Smooth muscle cell (in vitro differentiated cells): ENCODE measurements at regions not wholly inside any gene's neighbourhood (a gene's known extent, or its start where the extent isn't known, plus 50 kb on each side); places are given as distances from the start of the nearest gene placed in this dataset.

Experiments used
- DNase-seq: peaks from one replicate; lab custom pipeline; 2025; ENCODE audit not compliant: unreplicated experiment; lab: John Stamatoyannopoulos, UW
- H2AFZ ChIP-seq: fragments of 200-600 bp; sonication (generic); 2 replicates; pipeline ENCODE4 v1.6.0; 2016; ENCODE audit warnings: antibody characterized with exemption, low read depth, mild to moderate bottlenecking
- H3F3A ChIP-seq: fragments of 200-600 bp; sonication (generic); 2 replicates; pipeline ENCODE4 v1.6.0; 2017; ENCODE audit warnings: antibody characterized with exemption, low read depth
- H3K27ac ChIP-seq: fragments of 200-600 bp; sonication (generic); 2 replicates; pipeline ENCODE4 v1.5.1; 2016; ENCODE audit warnings: low read depth, mild to moderate bottlenecking
- H3K27me3 ChIP-seq: fragments of 200-600 bp; sonication (generic); 2 replicates; pipeline ENCODE4 v1.6.1; 2016; ENCODE audit warnings: low read depth, mild to moderate bottlenecking
- H3K36me3 ChIP-seq: fragments of 200-600 bp; sonication (generic); 2 replicates; pipeline ENCODE4 v1.5.1; 2016; ENCODE audit warnings: low read depth
- H3K4me1 ChIP-seq: fragments of 200-600 bp; sonication (generic); 2 replicates; pipeline ENCODE4 v1.5.1; 2016; ENCODE audit warnings: low read depth
- H3K4me2 ChIP-seq: fragments of 200-600 bp; sonication (generic); 2 replicates; pipeline ENCODE4 v1.6.0; 2016; ENCODE audit warnings: mild to moderate bottlenecking
- H3K4me3 ChIP-seq: fragments of 200-600 bp; sonication (generic); 2 replicates; pipeline ENCODE4 v1.5.1; 2016; ENCODE audit warnings: mild to moderate bottlenecking
- H3K79me2 ChIP-seq: fragments of 200-600 bp; sonication (generic); 2 replicates; pipeline ENCODE4 v1.6.0; 2016; ENCODE audit warnings: low read depth, mild to moderate bottlenecking
- H3K9ac ChIP-seq: fragments of 200-600 bp; sonication (generic); 2 replicates; pipeline ENCODE4 v1.6.0; 2016; ENCODE audit warnings: low read depth
- H3K9me3 ChIP-seq: fragments of 200-600 bp; sonication (generic); replicated peaks from 2 replicates; pipeline ENCODE4 v1.5.1; 2016; ENCODE audit warnings: low read depth
- H4K20me1 ChIP-seq: fragments of 200-600 bp; sonication (generic); 2 replicates; pipeline ENCODE4 v1.6.0; 2016; ENCODE audit warnings: low read depth
- WGBS: methylation state at CpG from one replicate; pipeline ENCODE4 v1.1.7; 2016; ENCODE audit warnings: low lambda C conversion rate; 5-methylcytosine and 5-hydroxymethylcytosine counted together
- TF ChIP-seq, protein P1 (sequence below): fragments of 200-600 bp; sonication (generic); IDR thresholded peaks from 2 replicates; pipeline ENCODE4 v1.5.1; 2017; ENCODE audit warnings: borderline replicate concordance, mild to moderate bottlenecking, antibody characterized with exemption; ENCODE audit not compliant: insufficient read depth, poor library complexity, severe bottlenecking

GRCh38 chr2:76318848-76319360 lies 608.2 kb upstream of the GCFC2 start:
- no peak overlapping the region for H3K4me2 ChIP-seq
- no peak overlapping the region for H3K9ac ChIP-seq
- no peaks in the 10 kb centered on the region for H3K79me2 ChIP-seq
- H3K36me3 ChIP-seq: no peaks in the 10 kb centered on the region
- no peaks in the 10 kb centered on the region for H3K4me1 ChIP-seq
- no peak for DNase-seq
- no peaks in the 10 kb centered on the region for H3K27me3 ChIP-seq
- no peaks in the 10 kb centered on the region for H4K20me1 ChIP-seq
- H2AFZ ChIP-seq: no peak overlapping the region
- no peaks in the 10 kb centered on the region for H3K9me3 ChIP-seq
- H3F3A ChIP-seq: no peaks in the 10 kb centered on the region
- H3K4me3 ChIP-seq: no peak overlapping the region
- 93% methylated on average over 4 of the region's 4 CpGs for WGBS
- no peak overlapping the region for H3K27ac ChIP-seq
- TF ChIP-seq, protein P1, sequence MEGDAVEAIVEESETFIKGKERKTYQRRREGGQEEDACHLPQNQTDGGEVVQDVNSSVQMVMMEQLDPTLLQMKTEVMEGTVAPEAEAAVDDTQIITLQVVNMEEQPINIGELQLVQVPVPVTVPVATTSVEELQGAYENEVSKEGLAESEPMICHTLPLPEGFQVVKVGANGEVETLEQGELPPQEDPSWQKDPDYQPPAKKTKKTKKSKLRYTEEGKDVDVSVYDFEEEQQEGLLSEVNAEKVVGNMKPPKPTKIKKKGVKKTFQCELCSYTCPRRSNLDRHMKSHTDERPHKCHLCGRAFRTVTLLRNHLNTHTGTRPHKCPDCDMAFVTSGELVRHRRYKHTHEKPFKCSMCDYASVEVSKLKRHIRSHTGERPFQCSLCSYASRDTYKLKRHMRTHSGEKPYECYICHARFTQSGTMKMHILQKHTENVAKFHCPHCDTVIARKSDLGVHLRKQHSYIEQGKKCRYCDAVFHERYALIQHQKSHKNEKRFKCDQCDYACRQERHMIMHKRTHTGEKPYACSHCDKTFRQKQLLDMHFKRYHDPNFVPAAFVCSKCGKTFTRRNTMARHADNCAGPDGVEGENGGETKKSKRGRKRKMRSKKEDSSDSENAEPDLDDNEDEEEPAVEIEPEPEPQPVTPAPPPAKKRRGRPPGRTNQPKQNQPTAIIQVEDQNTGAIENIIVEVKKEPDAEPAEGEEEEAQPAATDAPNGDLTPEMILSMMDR: no peak

DNA sequence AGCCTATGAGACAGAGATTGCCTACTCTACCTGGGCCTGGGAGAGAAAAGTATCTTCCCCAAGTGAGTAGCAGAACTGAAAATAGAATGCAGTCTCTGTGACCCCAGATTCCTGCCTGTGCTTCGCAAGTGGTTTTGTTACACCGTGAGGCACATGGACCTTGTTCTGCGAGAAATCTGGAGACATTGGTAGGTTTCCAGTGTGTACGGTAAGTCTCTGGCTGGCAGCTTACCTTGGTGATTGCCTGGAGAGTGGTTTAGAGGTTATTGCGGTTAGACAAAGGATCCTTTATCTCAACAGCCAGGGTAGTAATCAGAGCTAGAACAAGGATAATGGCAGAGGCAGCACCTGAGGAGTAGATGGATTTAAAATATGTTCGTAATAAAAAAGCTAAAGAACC lies 606.0 kb upstream of the GCFC2 start:
- DNase-seq: no peak
- Histone ChIP-seq H3K4me2 (no peak overlapping the region), H3K27ac (no peak overlapping the region), H3F3A (no peaks in the 10 kb centered on the region), H3K9me3 (no peaks in the 10 kb centered on the region), H3K27me3 (no peaks in the 10 kb centered on the region), H2AFZ (no peak overlapping the region), H3K4me3 (no peak overlapping the region), H3K9ac (no peak overlapping the region), H3K36me3 (no peaks in the 10 kb centered on the region), H3K79me2 (no peaks in the 10 kb centered on the region), H3K4me1 (no peaks in the 10 kb centered on the region), H4K20me1 (no peaks in the 10 kb centered on the region)
- TF ChIP-seq, protein P1: no peak
- WGBS: 86% methylated on average over 6 of the region's 6 CpGs

DNA sequence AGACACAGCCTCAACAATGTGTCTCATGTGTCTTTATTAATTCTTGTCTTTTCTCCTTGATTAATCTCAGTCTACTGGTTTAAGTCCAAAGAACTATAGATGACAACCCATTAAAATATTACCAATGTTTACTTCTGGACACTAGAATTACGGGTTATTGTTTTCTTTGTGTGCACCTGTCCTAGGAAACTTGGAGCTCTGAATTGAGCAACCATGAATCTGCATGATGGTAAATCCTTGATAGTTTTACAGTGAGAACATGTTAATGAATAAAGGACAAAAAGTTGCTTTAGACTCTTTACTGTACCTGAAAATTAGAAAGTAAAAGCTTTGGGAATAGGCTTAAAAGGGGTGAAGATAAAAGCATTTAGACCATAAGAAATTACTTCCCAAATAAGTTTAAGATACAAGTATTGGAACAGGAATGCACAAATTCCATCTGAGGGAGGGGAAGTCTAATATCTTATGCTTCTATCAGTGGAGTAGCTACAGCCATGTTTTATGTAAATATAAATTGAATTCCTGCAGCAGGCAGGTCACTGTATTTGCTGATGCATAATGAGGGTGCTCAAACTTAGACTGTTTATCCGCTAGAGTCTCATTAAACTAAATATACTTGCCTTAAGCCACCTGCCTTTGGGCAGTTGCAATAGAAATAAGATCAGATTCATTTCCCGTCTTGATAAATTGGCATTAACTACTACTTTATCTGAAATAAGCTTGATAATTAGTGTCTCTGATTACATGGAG lies 603.7 kb upstream of the GCFC2 start:
- no peak overlapping the region for H3K9ac ChIP-seq
- H3F3A ChIP-seq: no peaks in the 10 kb centered on the region
- H2AFZ ChIP-seq: no peak overlapping the region
- no peaks in the 10 kb centered on the region for H4K20me1 ChIP-seq
- TF ChIP-seq, protein P1: no peak
- DNase-seq: no peak
- H3K4me3 ChIP-seq: no peak overlapping the region
- H3K4me2 ChIP-seq: no peak overlapping the region
- H3K4me1 ChIP-seq: no peaks in the 10 kb centered on the region
- H3K36me3 ChIP-seq: no peaks in the 10 kb centered on the region
- H3K27ac ChIP-seq: no peak overlapping the region
- no peaks in the 10 kb centered on the region for H3K79me2 ChIP-seq
- no peaks in the 10 kb centered on the region for H3K27me3 ChIP-seq
- H3K9me3 ChIP-seq: no peaks in the 10 kb centered on the region
- WGBS: 32% methylated on average over 3 of the region's 3 CpGs

DNA sequence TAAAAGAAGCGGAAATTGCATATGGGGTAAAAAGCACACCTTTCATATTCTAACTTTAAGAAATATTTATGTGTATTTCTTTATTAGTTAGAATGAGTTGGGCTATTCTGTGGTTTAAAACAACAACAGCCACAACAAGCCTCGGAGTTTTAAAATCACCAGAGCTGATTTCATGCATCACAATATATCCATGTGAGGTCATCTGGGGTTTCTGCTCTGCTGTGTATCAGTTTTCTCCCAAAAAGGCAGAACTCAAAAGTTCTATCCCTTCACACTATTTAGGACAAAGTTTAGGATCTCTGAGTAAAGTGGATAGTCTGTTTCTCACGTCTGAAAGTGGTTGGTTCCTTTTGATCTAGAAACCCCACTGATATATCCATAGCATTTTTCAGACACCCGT lies 601.5 kb upstream of the GCFC2 start:
- Histone ChIP-seq H3K36me3 (no peaks in the 10 kb centered on the region), H4K20me1 (no peaks in the 10 kb centered on the region), H2AFZ (no peak overlapping the region), H3F3A (no peaks in the 10 kb centered on the region), H3K4me2 (no peak overlapping the region), H3K9me3 (no peaks in the 10 kb centered on the region), H3K4me1 (peaks cover 9% of the 10 kb centered on the region), H3K79me2 (no peaks in the 10 kb centered on the region), H3K9ac (no peak overlapping the region), H3K4me3 (no peak overlapping the region), H3K27ac (no peak overlapping the region), H3K27me3 (no peaks in the 10 kb centered on the region)
- TF ChIP-seq, protein P1: no peak
- WGBS: 82% methylated on average over 4 of the region's 4 CpGs
- DNase-seq: no peak
